BLaER1 treated with 17β-estradiol and CSF1 and Interleukin-3, amounts not matched to agents 10 nM and 100 nM (cell line): ENCODE measurements at regions not wholly inside any gene's neighbourhood (a gene's known extent, or its start where the extent isn't known, plus 50 kb on each side); places are given as distances from the start of the nearest gene placed in this dataset.

Experiments
- H3K27ac ChIP-seq, 11 experiments: shearing (Covaris generic); formaldehyde crosslinking; 2 replicates each; pipeline ENCODE4 v1.8.1; 2022
- H3K27me3 ChIP-seq, 11 experiments: shearing (Covaris generic); formaldehyde crosslinking; 2 replicates each; pipeline ENCODE4 v1.8.1; 2022
- H3K36me3 ChIP-seq, 11 experiments: shearing (Covaris generic); formaldehyde crosslinking; 2 replicates each; pipeline ENCODE4 v1.8.1; 2022
- H3K4me1 ChIP-seq, 10 experiments: shearing (Covaris generic); formaldehyde crosslinking; 2 replicates each; pipeline ENCODE4 v1.8.1; 2022
- H3K4me2 ChIP-seq, 11 experiments: shearing (Covaris generic); formaldehyde crosslinking; 2 replicates each; pipeline ENCODE4 v1.8.1; 2022
- H3K4me3 ChIP-seq, 10 experiments: shearing (Covaris generic); formaldehyde crosslinking; 2 replicates each; pipeline ENCODE4 v1.8.1; 2022
- H3K9ac ChIP-seq, 11 experiments: shearing (Covaris generic); formaldehyde crosslinking; 2 replicates each; pipeline ENCODE4 v1.8.1; 2022
- H3K9me3 ChIP-seq, 11 experiments: shearing (Covaris generic); formaldehyde crosslinking; replicated peaks in 1 of 11; 2 replicates each; pipeline ENCODE4 v1.8.1; 2022
- H4K20me1 ChIP-seq, 11 experiments: shearing (Covaris generic); formaldehyde crosslinking; 2 replicates each; pipeline ENCODE4 v1.8.1; 2022
- Cebpa-rat ChIP-seq, 11 experiments: shearing (Covaris generic); IDR thresholded peaks; 2 replicates each; pipeline ENCODE4 v1.8.1; 2022

GRCh38 chr18:78364388-78364960, 615.1 kb upstream of the SALL3 start:
- Histone ChIP-seq H3K9ac (no peak overlapping the region), H3K27me3 (no peaks in the 10 kb centered on the region), H3K36me3 (no peaks in the 10 kb centered on the region), H3K4me3 (no peak overlapping the region), H4K20me1 (no peaks in the 10 kb centered on the region; a peak in 1 of 22 replicates), H3K9me3 (peaks cover 0 to 10% (median 0%) of the 10 kb centered on the region in 11 experiments; a peak in 1 of 22 replicates), H3K4me1 (no peaks in the 10 kb centered on the region), H3K4me2 (no peak overlapping the region), H3K27ac (no peak overlapping the region)
- no peak for TF ChIP-seq Cebpa-rat (IDR thresholded peaks at IDR 0.05)

DNA sequence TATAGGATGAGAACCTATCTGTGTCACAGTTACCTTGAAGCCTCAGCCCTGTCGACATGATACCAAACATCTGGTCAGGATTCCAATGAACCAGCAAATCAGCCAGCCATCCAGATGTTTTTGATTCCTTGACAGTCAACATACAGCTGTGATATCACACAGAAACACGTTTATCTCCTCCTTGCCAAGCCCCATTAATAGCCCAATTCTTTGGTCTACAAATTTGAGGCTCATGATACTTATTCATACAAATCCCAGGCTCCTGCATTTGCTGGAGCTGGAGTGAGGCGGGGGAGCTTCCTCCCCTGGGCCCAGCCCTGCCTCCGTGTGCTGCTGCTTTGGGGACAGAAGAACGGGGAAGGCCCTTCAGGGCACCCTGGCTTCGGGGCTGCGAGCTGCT, 611.6 kb upstream of the SALL3 start:
- Histone ChIP-seq H3K4me1 (no peaks in the 10 kb centered on the region), H3K27ac (no peak overlapping the region), H3K9ac (no peak overlapping the region), H4K20me1 (no peaks in the 10 kb centered on the region; a peak in 1 of 22 replicates), H3K4me3 (no peak overlapping the region), H3K27me3 (no peaks in the 10 kb centered on the region), H3K4me2 (no peak overlapping the region), H3K9me3 (peaks cover 0 to 10% (median 0%) of the 10 kb centered on the region in 11 experiments; a peak in 4 of 22 replicates), H3K36me3 (no peaks in the 10 kb centered on the region)
- no peak for TF ChIP-seq Cebpa-rat (IDR thresholded peaks at IDR 0.05)

DNA sequence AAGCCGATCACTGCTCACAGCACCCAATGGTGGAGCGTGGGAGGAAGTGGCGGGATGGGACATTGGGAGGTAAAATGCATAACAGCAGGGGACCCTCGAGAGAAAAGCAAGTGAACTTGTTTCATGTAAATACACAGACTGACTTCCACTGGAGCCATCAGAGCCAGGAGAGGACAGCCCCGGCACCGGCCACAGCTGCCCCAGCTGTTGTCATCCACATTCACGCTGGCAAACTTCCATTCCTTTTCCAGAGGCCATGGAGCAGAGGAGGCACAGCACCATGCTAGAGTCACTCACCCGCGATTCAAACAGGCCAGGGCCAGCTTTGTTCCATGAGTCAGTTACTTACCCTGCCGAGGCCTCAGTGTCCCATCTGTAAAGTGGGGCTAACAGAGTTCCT, 610.9 kb upstream of the SALL3 start:
- Histone ChIP-seq H3K27me3 (no peaks in the 10 kb centered on the region), H3K9ac (no peak overlapping the region), H3K4me3 (no peak overlapping the region), H3K4me1 (no peaks in the 10 kb centered on the region), H3K27ac (no peak overlapping the region), H3K36me3 (no peaks in the 10 kb centered on the region), H3K4me2 (no peak overlapping the region), H4K20me1 (no peaks in the 10 kb centered on the region; a peak in 1 of 22 replicates), H3K9me3 (peaks cover 0 to 10% (median 0%) of the 10 kb centered on the region in 11 experiments; a peak in 5 of 22 replicates)
- no peak for TF ChIP-seq Cebpa-rat (IDR thresholded peaks at IDR 0.05)

DNA sequence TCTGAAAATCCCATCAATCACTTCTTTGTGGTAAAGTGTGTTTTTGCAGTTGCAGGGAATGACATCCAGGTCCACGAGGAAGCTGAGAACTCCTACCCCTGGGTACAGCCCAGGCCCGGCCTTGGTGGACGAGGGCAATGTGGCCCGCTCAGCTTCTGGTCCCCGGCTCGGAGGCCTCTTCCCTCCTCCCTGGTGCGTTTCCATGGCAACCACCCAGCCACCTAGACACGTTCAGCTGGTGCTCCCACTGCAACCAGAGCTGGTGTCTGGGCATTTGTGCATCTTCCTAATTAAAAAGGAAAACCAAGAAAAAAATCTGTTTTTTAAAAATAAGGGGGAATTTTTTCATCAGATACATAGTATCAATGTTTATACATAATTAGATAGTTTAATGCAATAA, 603.6 kb upstream of the SALL3 start:
- Histone ChIP-seq H4K20me1 (no peaks in the 10 kb centered on the region), H3K27me3 (no peaks in the 10 kb centered on the region), H3K4me2 (no peak overlapping the region), H3K9me3 (peaks cover 0 to 4% (median 0%) of the 10 kb centered on the region in 11 experiments; a peak in 4 of 22 replicates), H3K4me1 (no peaks in the 10 kb centered on the region), H3K36me3 (no peaks in the 10 kb centered on the region), H3K27ac (no peak overlapping the region), H3K4me3 (no peak overlapping the region), H3K9ac (no peak overlapping the region)
- no peak for TF ChIP-seq Cebpa-rat (IDR thresholded peaks at IDR 0.05)

GRCh38 chr18:78378403-78378802, 601.2 kb upstream of the SALL3 start:
- no peak for TF ChIP-seq Cebpa-rat (IDR thresholded peaks at IDR 0.05)
- Histone ChIP-seq H3K36me3 (no peaks in the 10 kb centered on the region), H3K9me3 (peaks cover 0 to under 1% (median 0%) of the 10 kb centered on the region in 11 experiments; a peak in 1 of 22 replicates), H3K9ac (no peak overlapping the region), H3K27ac (no peak overlapping the region), H3K4me3 (no peak overlapping the region), H3K27me3 (no peaks in the 10 kb centered on the region), H3K4me2 (no peak overlapping the region), H3K4me1 (no peaks in the 10 kb centered on the region), H4K20me1 (no peaks in the 10 kb centered on the region)

GRCh38 chr18:78378983-78379382, 600.6 kb upstream of the SALL3 start:
- no peak for TF ChIP-seq Cebpa-rat (IDR thresholded peaks at IDR 0.05)
- Histone ChIP-seq H3K9ac (no peak overlapping the region), H3K4me2 (no peak overlapping the region), H3K4me3 (no peak overlapping the region), H3K27me3 (no peaks in the 10 kb centered on the region), H3K9me3 (no peaks in the 10 kb centered on the region), H3K4me1 (no peaks in the 10 kb centered on the region), H3K27ac (no peak overlapping the region), H4K20me1 (no peaks in the 10 kb centered on the region), H3K36me3 (no peaks in the 10 kb centered on the region)

DNA sequence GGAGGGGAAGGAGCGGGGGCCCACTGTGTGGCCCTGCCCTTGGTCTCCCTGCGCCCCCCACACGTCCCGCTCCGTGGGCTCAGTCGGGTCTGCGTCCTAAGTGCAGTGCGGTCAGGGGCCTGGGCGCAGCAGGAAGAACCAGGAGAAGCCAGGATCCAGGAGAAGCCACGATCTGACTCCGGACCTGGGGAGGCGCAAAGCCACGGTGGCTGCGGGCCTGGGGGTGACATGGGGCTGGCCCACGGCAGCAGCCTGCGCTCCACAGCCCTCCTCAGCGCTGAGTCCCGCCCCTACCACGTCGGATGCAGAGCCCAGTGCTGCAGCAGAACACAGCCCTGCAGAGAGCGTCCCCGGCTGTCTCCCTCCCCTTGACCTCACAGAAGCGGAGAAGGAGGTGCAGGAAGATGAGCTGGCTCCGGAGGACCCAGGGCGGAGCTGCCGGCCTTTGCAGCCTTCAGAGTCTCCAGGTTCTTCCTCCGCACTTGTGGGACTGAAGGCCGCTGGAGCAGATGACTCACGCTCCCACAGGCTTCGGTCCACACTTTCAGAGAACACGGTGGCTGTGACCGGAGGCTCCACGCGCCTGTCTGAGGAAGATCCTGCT, 589.2 kb upstream of the SALL3 start:
- Histone ChIP-seq H3K4me2 (no peak overlapping the region), H3K9me3 (peaks cover 0 to 21% (median 14%) of the 10 kb centered on the region in 11 experiments; a peak in 15 of 22 replicates), H3K36me3 (no peaks in the 10 kb centered on the region), H3K27ac (no peak overlapping the region), H4K20me1 (no peaks in the 10 kb centered on the region), H3K4me3 (no peak overlapping the region), H3K9ac (no peak overlapping the region), H3K4me1 (no peaks in the 10 kb centered on the region), H3K27me3 (no peaks in the 10 kb centered on the region)
- TF ChIP-seq Cebpa-rat (IDR thresholded peaks at IDR 0.05), result no peak

- TF ChIP-seq Cebpa-rat (IDR thresholded peaks at IDR 0.05), result no peak
- Histone ChIP-seq H3K27me3 (no peaks in the 10 kb centered on the region), H3K27ac (no peak overlapping the region), H3K36me3 (no peaks in the 10 kb centered on the region), H3K4me1 (no peaks in the 10 kb centered on the region), H3K4me3 (no peak overlapping the region), H4K20me1 (no peaks in the 10 kb centered on the region), H3K9me3 (peaks cover 0 to 21% (median 14%) of the 10 kb centered on the region in 11 experiments; a peak in 15 of 22 replicates), H3K4me2 (no peak overlapping the region), H3K9ac (no peak overlapping the region)
Measured at GRCh38 chr18:78390952-78391348, 588.7 kb upstream of the SALL3 start.

DNA sequence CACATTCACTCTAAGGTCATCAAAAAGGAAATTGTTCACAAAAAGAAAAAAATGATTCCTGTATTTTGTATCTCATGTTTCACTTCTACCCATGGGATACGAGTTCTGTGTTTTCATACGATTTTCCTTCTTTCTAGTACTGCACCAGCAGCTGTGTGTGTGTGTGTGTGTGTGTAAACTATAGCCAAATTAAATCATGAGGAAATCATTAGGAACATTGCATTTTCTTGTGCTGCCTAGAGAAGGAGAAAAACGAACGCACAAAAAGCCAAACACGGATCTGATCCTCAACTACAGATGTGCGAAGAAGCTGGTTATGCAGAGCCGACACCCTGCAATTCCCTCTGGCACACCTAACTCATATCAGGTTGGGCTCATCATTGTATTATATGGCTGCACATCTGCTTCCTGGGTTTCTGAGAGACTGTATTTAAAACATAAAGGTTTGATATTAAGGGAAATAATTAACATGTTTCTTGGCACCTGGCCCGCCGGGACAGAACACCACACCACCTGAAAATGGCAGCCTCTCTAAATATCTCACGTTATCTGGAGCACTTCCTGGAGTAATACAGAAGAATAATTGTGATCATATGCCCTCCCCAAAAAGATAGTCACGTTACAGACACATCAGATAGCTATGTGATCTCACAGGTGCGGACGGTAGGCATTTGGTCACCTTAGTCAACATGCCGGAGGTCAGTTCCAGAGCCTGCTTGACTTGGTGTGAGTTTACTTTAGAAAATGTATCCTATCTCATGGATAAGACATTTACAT, 586.3 kb upstream of the SALL3 start:
- Histone ChIP-seq H3K9ac (no peak overlapping the region), H3K36me3 (no peaks in the 10 kb centered on the region), H3K4me3 (no peak overlapping the region), H3K27me3 (no peaks in the 10 kb centered on the region), H3K27ac (no peak overlapping the region), H3K4me2 (no peak overlapping the region), H4K20me1 (no peaks in the 10 kb centered on the region), H3K9me3 (no peaks in the 10 kb centered on the region), H3K4me1 (no peaks in the 10 kb centered on the region)
- TF ChIP-seq Cebpa-rat (IDR thresholded peaks at IDR 0.05), result no peak
